ENCODE measurements at regions not wholly inside any gene's neighbourhood (a gene's known extent, or its start where the extent isn't known, plus 50 kb on each side); places are given as distances from the start of the nearest gene placed in this dataset.
"Not testable (repeated sequence)": the region's sequence is repeated elsewhere in the genome, so short reads cannot be mapped to it uniquely, and the experiment has no call there.

- H3F3A ChIP-seq (ENCODE audit: insufficient read depth): no peaks in the 10 kb centered on the region
- no peaks in the 10 kb centered on the region for H4K20me1 ChIP-seq (ENCODE audit: low read depth, low read length)
- no peaks in the 10 kb centered on the region for H3K9me2 ChIP-seq (replicated peaks; ENCODE audit: insufficient read depth, low read length)
- TF ChIP-seq EZH2phosphoT487 (conservative IDR thresholded peaks at IDR 0.05; ENCODE audit: low read length): no peak
- no peak overlapping the region for H3K9ac ChIP-seq (ENCODE audit: low read length)
- H3K79me2 ChIP-seq (ENCODE audit: insufficient read depth, low read length): no peaks in the 10 kb centered on the region
- no peak overlapping the region for H3K4me2 ChIP-seq (ENCODE audit: low read depth, low read length, poor library complexity, severe bottlenecking)
- H3K27me3 ChIP-seq (ENCODE audit: low read length): no peaks in the 10 kb centered on the region
- no peak overlapping the region for H3K4me3 ChIP-seq (ENCODE audit: insufficient read depth, low read length, poor library complexity, severe bottlenecking)
- no peak overlapping the region for H2AFZ ChIP-seq (ENCODE audit: low read depth, low read length, severe bottlenecking)
- H3K27ac ChIP-seq (ENCODE audit: low read depth, low read length): no peak overlapping the region
- H3K9me3 ChIP-seq (ENCODE audit: insufficient read depth, low read length): no peaks in the 10 kb centered on the region
- no peaks in the 10 kb centered on the region for H3K36me3 ChIP-seq (ENCODE audit: low read length)
Observed at GRCh38 chr16:52740333-52740732, 193.4 kb upstream of the TOX3 start.

GRCh38 chr16:52738992-52739391 is 192.0 kb upstream of the TOX3 start:
- H3K27ac ChIP-seq (ENCODE audit: low read depth, low read length); H3K36me3 ChIP-seq (ENCODE audit: low read length); H3K9me3 ChIP-seq (ENCODE audit: insufficient read depth, low read length); H3K9ac ChIP-seq (ENCODE audit: low read length); H3K4me3 ChIP-seq (ENCODE audit: insufficient read depth, low read length, poor library complexity, severe bottlenecking); H3K27me3 ChIP-seq (ENCODE audit: low read length); H3K79me2 ChIP-seq (ENCODE audit: insufficient read depth, low read length); H3K9me2 ChIP-seq (replicated peaks; ENCODE audit: insufficient read depth, low read length); H2AFZ ChIP-seq (ENCODE audit: low read depth, low read length, severe bottlenecking); H3F3A ChIP-seq (ENCODE audit: insufficient read depth); H3K4me2 ChIP-seq (ENCODE audit: low read depth, low read length, poor library complexity, severe bottlenecking); H4K20me1 ChIP-seq (ENCODE audit: low read depth, low read length): not testable (repeated sequence)

DNA sequence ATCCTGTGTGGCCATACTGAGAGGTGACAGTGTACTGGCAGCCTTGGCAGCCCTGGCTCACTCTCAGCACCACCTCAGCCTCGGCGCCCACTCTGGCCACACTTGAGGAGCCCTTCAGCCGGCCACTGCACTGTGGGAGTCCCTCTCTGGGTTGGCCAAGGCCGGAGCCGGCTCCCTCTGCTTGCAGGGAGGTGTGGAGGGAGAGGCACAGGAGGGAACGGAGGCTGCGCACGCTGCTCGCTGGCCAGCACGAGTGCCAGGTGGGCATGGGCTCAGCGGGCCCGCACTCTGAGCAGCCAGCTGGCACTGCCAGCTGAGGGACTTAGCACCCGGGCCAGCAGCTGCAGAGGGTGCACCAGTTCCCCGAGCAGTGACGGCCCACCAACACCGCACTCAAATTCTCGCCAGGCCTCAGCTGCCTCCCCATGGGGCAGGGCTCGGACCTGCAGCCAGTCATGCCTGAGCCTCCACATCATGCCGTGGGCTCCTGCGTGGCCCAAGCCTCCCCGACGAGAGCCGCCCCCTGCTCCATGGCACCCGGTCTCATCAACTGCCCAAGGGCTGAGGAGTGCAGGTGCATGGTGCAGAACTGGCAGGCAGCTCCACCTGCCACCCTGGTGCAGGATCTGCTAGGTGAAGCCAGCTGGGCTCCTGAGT is 184.4 kb upstream of the TOX3 start:
- no peaks in the 10 kb centered on the region for H3K36me3 ChIP-seq (ENCODE audit: low read length)
- no peak for TF ChIP-seq EZH2phosphoT487 (conservative IDR thresholded peaks at IDR 0.05; ENCODE audit: low read length)
- H3K9me2 ChIP-seq (replicated peaks; ENCODE audit: insufficient read depth, low read length): no peaks in the 10 kb centered on the region
- no peaks in the 10 kb centered on the region for H3F3A ChIP-seq (ENCODE audit: insufficient read depth)
- H4K20me1 ChIP-seq (ENCODE audit: low read depth, low read length): no peaks in the 10 kb centered on the region
- H3K79me2 ChIP-seq (ENCODE audit: insufficient read depth, low read length): no peaks in the 10 kb centered on the region
- no peak overlapping the region for H3K27ac ChIP-seq (ENCODE audit: low read depth, low read length)
- no peak overlapping the region for H2AFZ ChIP-seq (ENCODE audit: low read depth, low read length, severe bottlenecking)
- H3K9ac ChIP-seq (ENCODE audit: low read length): no peak overlapping the region
- H3K9me3 ChIP-seq (ENCODE audit: insufficient read depth, low read length): no peaks in the 10 kb centered on the region
- H3K4me2 ChIP-seq (ENCODE audit: low read depth, low read length, poor library complexity, severe bottlenecking): no peak overlapping the region
- H3K4me3 ChIP-seq (ENCODE audit: insufficient read depth, low read length, poor library complexity, severe bottlenecking): no peak overlapping the region
- no peaks in the 10 kb centered on the region for H3K27me3 ChIP-seq (ENCODE audit: low read length)

GRCh38 chr16:52729731-52730130 is 182.8 kb upstream of the TOX3 start:
- TF ChIP-seq CTCF (IDR thresholded peaks at IDR 0.05; ENCODE audit: insufficient read depth, low read length, poor library complexity, severe bottlenecking): no peak
- TF ChIP-seq EZH2phosphoT487 (conservative IDR thresholded peaks at IDR 0.05; ENCODE audit: low read length): no peak
- Histone ChIP-seq H3K9me3 (ENCODE audit: insufficient read depth, low read length) (no peaks in the 10 kb centered on the region), H3K27ac (ENCODE audit: low read depth, low read length) (no peak overlapping the region)

DNA sequence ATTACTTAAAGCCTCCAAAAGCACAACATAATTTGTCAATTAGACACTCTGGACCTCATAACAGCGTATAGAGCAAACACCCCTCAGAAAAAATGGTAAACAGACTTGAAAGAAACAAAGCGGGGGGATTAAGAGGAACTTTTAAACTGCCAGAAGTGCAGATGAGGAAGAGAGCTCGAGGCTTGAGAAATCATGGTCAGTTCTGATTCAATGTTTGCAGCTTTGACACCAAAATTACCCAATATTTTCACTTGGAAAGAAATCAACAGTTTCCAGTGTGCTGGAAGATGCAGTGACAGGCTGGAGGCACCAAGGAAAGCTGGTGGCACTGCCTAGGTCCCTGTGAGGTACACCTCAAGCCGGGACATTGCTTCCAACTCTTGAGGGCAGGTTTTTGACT is 180.9 kb upstream of the TOX3 start:
- no peaks in the 10 kb centered on the region for H3K36me3 ChIP-seq (ENCODE audit: low read length)
- H2AFZ ChIP-seq (ENCODE audit: low read depth, low read length, severe bottlenecking): no peak overlapping the region
- no peaks in the 10 kb centered on the region for H3K79me2 ChIP-seq (ENCODE audit: insufficient read depth, low read length)
- no peak overlapping the region for H3K4me2 ChIP-seq (ENCODE audit: low read depth, low read length, poor library complexity, severe bottlenecking)
- H3F3A ChIP-seq (ENCODE audit: insufficient read depth): no peaks in the 10 kb centered on the region
- no peaks in the 10 kb centered on the region for H3K27me3 ChIP-seq (ENCODE audit: low read length)
- H3K27ac ChIP-seq (ENCODE audit: low read depth, low read length): no peak overlapping the region
- no peaks in the 10 kb centered on the region for H4K20me1 ChIP-seq (ENCODE audit: low read depth, low read length)
- H3K9me2 ChIP-seq (replicated peaks; ENCODE audit: insufficient read depth, low read length): no peaks in the 10 kb centered on the region
- H3K4me3 ChIP-seq (ENCODE audit: insufficient read depth, low read length, poor library complexity, severe bottlenecking): no peak overlapping the region
- TF ChIP-seq EZH2phosphoT487 (conservative IDR thresholded peaks at IDR 0.05; ENCODE audit: low read length): no peak
- no peak for TF ChIP-seq CTCF (IDR thresholded peaks at IDR 0.05; ENCODE audit: insufficient read depth, low read length, poor library complexity, severe bottlenecking)
- H3K9ac ChIP-seq (ENCODE audit: low read length): no peak overlapping the region
- no peaks in the 10 kb centered on the region for H3K9me3 ChIP-seq (ENCODE audit: insufficient read depth, low read length)

More at GRCh38 chr16:52729731-52730130, 182.8 kb upstream of the TOX3 start:
- H4K20me1 ChIP-seq (ENCODE audit: low read depth, low read length): no peaks in the 10 kb centered on the region
- no peaks in the 10 kb centered on the region for H3K27me3 ChIP-seq (ENCODE audit: low read length)
- no peak overlapping the region for H2AFZ ChIP-seq (ENCODE audit: low read depth, low read length, severe bottlenecking)
- no peak overlapping the region for H3K4me2 ChIP-seq (ENCODE audit: low read depth, low read length, poor library complexity, severe bottlenecking)
- H3K79me2 ChIP-seq (ENCODE audit: insufficient read depth, low read length): no peaks in the 10 kb centered on the region
- H3K36me3 ChIP-seq (ENCODE audit: low read length): no peaks in the 10 kb centered on the region
- no peaks in the 10 kb centered on the region for H3F3A ChIP-seq (ENCODE audit: insufficient read depth)
- no peaks in the 10 kb centered on the region for H3K9me2 ChIP-seq (replicated peaks; ENCODE audit: insufficient read depth, low read length)
- no peak overlapping the region for H3K9ac ChIP-seq (ENCODE audit: low read length)
- H3K4me3 ChIP-seq (ENCODE audit: insufficient read depth, low read length, poor library complexity, severe bottlenecking): no peak overlapping the region

Data from SU-DHL-6 (cell line).